ENCODE measurements at regions not wholly inside any gene's neighbourhood (a gene's known extent, or its start where the extent isn't known, plus 50 kb on each side); places are given as distances from the start of the nearest gene placed in this dataset.
"Not testable (repeated sequence)": the region's sequence is repeated elsewhere in the genome, so short reads cannot be mapped to it uniquely, and the experiment has no call there.

GRCh38 chr16:19980632-19981265 is 92.9 kb downstream of the GPR139 start:
- no peak for DNase-seq

GRCh38 chr16:19979638-19980037 is 94.1 kb downstream of the GPR139 start:
- DNase-seq, result no peak

GRCh38 chr16:19974607-19975006 is 90.0 kb upstream of the GPRC5B start:
- DNase-seq, result no peak

- no peak for DNase-seq
Observed at GRCh38 chr16:19972111-19972510, 87.5 kb upstream of the GPRC5B start.

- DNase-seq, result peak in 1 of 2 experiments; percentile 7
Observed at GRCh38 chr16:19968891-19969683, 84.4 kb upstream of the GPRC5B start.

- no peak for DNase-seq
Observed at GRCh38 chr16:19967963-19968362, 83.3 kb upstream of the GPRC5B start.

- no peak for DNase-seq
Observed at GRCh38 chr16:19967561-19967960, 82.9 kb upstream of the GPRC5B start.

GRCh38 chr16:19963301-19963700 is 78.7 kb upstream of the GPRC5B start:
- DNase-seq, result peak in 1 of 2 experiments; percentile 7

GRCh38 chr16:19960183-19960582 is 75.5 kb upstream of the GPRC5B start:
- DNase-seq, result no peak

- no peak for DNase-seq
Observed at GRCh38 chr16:19959736-19960135, 75.1 kb upstream of the GPRC5B start.

GRCh38 chr16:19955896-19956295 is 71.2 kb upstream of the GPRC5B start:
- DNase-seq, result not testable (repeated sequence)

GRCh38 chr16:19955084-19955483 is 70.4 kb upstream of the GPRC5B start:
- not testable (repeated sequence) for DNase-seq

- no peak for DNase-seq
Observed at GRCh38 chr16:19948186-19949104, 63.8 kb upstream of the GPRC5B start.

- DNase-seq, result no peak
Observed at GRCh38 chr16:19945934-19946333, 61.3 kb upstream of the GPRC5B start.

- DNase-seq, result no peak
Observed at GRCh38 chr16:19940195-19940594, 55.5 kb upstream of the GPRC5B start.

GRCh38 chr16:19939553-19939952 is 54.9 kb upstream of the GPRC5B start:
- no peak for DNase-seq

- DNase-seq, result no peak
Observed at GRCh38 chr16:19938536-19938935, 53.9 kb upstream of the GPRC5B start.

GRCh38 chr16:19936441-19936840 is 51.8 kb upstream of the GPRC5B start:
- DNase-seq, result no peak

GRCh38 chr16:19935694-19936093 is 51.0 kb upstream of the GPRC5B start:
- no peak for DNase-seq

Measured in NCI-H2081 (cell line).